Transverse colon (tissue), 4 donors: ENCODE measurements at regions not wholly inside any gene's neighbourhood (a gene's known extent, or its start where the extent isn't known, plus 50 kb on each side); places are given as distances from the start of the nearest gene placed in this dataset.

Source experiments
- EP300 ChIP-seq: sonication (generic); formaldehyde crosslinking; IDR thresholded peaks from one replicate; pipeline ENCODE4 v1.6.1; 2017; ENCODE audit warnings: antibody characterized with exemption, low read depth
- POLR2A ChIP-seq: fragments of 450-650 bp; IDR thresholded peaks from one replicate; pipeline ENCODE4 v1.6.1; 2016; ENCODE audit warnings: antibody characterized with exemption, mild to moderate bottlenecking, moderate library complexity
- POLR2AphosphoS5 ChIP-seq, 3 donors: sonication (generic); formaldehyde crosslinking; IDR thresholded peaks; one replicate each; pipeline ENCODE4 v1.6.1; 2016; ENCODE audit warnings: antibody characterized with exemption in 3 of 3
- TF ChIP-seq, protein P1 (sequence below), 5 experiments: fragments of 200-600 bp in 3 of 5; fragments of 450-650 bp in 2 of 5; sonication (generic) in 3 of 5; IDR thresholded peaks; 1 replicate in 2 of 5; 2 replicates in 3 of 5; pipeline ENCODE4 v1.5.1; 2016 to 2017; ENCODE audit warnings: antibody characterized with exemption in 5 of 5, inconsistent platforms in 3 of 5, mild to moderate bottlenecking in 2 of 5, moderate library complexity in 1 of 5

DNA sequence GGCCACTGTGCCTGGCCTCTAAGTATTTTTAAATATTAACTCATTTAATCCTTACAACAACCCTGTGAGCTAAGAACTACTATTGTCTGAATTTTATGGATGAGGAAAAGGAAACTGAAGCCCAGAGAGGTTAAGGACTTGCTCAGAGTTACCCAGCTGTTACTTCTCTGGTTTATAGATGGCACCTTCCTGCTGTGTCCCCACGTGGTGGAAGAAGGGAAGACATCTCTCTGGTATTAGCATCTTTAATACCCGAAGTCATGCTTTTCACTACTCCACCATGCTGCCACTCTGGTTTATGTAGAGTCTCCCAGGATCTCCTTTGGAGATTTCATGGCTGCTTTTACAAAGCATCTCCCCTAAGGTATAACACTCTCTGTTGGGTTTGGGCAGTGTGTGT is 105.5 kb upstream of the MKLN1 start:
- TF ChIP-seq EP300 (no peak), POLR2AphosphoS5 (IDR thresholded peaks at IDR 0.05) (no peak), POLR2A (no peak)
- TF ChIP-seq, protein P1, sequence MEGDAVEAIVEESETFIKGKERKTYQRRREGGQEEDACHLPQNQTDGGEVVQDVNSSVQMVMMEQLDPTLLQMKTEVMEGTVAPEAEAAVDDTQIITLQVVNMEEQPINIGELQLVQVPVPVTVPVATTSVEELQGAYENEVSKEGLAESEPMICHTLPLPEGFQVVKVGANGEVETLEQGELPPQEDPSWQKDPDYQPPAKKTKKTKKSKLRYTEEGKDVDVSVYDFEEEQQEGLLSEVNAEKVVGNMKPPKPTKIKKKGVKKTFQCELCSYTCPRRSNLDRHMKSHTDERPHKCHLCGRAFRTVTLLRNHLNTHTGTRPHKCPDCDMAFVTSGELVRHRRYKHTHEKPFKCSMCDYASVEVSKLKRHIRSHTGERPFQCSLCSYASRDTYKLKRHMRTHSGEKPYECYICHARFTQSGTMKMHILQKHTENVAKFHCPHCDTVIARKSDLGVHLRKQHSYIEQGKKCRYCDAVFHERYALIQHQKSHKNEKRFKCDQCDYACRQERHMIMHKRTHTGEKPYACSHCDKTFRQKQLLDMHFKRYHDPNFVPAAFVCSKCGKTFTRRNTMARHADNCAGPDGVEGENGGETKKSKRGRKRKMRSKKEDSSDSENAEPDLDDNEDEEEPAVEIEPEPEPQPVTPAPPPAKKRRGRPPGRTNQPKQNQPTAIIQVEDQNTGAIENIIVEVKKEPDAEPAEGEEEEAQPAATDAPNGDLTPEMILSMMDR (IDR thresholded peaks at IDR 0.05) = no peak
